ENCODE measurements at regions not wholly inside any gene's neighbourhood (a gene's known extent, or its start where the extent isn't known, plus 50 kb on each side); places are given as distances from the start of the nearest gene placed in this dataset.

DNA sequence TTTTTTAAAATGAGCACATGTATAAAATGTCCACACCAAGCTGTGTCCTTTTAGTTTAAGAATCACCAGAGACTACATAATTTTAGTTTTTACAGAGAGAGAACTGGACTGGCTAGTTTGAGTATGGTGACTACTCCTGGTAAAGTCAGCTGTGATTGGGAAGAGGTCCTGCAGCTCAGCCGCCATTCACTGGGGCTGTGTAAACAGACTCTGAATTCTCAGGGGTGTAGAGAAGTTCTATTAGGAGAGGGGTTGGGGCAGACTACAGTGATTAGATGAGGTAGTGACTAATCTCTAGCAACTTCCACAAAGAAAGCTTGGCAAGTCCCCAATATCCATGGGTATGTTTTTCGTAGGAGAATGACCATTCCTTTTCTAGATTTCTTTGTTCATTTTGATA lies 341.2 kb upstream of the MAP3K7 start:
- no peak for DNase-seq (ENCODE audit: low spot score)

DNA sequence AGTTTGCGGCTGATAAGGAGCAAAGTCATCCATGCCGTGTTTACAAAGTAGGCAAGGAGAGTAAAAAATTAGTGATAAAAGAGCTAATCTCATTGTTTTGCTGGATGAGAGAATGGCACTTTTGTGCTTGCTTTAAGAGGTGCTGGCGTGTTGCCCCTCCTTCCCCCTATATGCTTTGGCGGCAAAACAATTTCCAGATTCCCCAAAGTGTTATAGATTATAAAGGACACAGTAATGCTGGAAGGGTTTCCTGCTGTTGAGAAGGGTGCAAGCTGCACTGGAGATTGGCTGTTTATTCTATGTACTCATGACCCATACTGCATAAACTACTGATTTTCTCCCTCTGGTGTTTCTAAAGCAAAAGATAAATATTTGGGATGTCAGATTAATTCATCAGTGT lies 338.9 kb upstream of the MAP3K7 start:
- DNase-seq (ENCODE audit: low spot score): no peak

DNA sequence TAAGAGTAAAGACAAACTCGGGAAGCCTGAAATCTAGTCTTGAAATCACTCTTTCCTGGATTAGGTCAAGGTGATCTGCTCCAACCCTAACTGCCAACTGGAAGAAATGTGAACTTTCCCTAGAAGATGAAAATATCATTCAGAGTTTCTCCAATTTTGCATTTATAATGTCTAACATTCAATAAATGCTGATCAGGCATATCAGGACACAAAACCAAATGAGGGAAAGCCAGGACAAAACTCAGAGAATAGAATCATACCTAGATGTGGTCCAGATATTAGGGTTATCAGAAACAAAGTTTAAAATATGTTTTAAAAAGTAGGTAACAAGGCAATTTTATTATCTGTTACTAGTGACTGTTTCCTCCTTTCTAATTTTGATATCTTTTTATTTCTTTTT lies 335.5 kb upstream of the MAP3K7 start:
- no peak for DNase-seq (ENCODE audit: low spot score)

DNA sequence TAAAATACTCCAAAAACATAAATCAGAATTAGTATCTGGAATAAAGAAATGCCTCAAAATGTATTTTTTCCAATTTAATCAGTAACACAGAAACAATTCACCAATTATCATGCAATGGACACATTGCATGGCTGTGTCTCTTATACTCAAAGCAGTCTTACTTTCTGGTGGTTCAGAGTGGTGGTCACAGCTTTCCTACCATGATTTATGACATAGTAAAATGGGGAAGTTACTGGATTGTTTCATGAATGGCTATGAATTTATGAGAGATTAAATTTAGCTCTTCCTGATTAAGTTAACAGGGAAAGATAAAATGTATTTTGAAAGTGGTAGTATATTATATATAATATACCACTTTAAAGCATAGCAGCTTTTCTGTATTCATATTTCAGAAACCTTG lies 331.5 kb upstream of the MAP3K7 start:
- DNase-seq (ENCODE audit: low spot score): no peak

DNA sequence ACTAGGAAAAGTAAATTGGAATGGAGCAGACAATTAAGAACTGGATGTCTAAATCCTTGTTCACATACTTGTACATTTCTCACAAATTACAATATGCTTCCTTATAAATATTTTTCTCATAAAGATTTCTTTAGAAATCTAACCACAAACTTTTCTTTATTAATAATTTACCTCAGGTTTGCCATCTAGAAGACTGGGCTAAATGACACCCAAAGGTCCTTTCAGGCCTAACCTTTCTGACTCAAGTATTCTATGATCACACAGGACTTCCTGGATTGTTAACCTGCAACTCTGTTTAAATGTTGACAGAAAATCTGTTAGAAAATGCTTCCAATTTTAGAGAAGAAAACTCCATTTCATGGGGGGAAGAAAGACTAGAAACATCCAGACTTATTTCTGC lies 330.5 kb upstream of the MAP3K7 start:
- DNase-seq (ENCODE audit: low spot score): no peak

DNA sequence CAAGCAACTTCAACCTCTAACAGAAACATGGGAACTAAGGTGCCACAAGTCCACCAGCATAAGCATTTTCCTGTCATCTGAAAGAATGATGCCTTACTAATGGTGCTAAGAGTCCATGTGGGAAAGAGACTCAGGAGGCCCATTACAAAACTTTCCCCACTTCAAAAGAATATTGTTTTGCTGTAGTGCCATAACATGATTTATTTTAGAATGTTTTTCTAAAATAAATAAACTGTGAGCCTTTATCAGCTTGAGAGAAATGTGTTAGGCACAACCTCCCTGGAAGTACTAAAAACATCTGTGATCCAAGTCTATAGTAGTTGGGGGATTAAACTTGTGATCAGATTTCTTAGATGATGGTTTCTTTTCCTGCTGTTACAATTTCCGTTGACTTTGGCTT lies 330.1 kb upstream of the MAP3K7 start:
- no peak for DNase-seq (ENCODE audit: low spot score)

DNA sequence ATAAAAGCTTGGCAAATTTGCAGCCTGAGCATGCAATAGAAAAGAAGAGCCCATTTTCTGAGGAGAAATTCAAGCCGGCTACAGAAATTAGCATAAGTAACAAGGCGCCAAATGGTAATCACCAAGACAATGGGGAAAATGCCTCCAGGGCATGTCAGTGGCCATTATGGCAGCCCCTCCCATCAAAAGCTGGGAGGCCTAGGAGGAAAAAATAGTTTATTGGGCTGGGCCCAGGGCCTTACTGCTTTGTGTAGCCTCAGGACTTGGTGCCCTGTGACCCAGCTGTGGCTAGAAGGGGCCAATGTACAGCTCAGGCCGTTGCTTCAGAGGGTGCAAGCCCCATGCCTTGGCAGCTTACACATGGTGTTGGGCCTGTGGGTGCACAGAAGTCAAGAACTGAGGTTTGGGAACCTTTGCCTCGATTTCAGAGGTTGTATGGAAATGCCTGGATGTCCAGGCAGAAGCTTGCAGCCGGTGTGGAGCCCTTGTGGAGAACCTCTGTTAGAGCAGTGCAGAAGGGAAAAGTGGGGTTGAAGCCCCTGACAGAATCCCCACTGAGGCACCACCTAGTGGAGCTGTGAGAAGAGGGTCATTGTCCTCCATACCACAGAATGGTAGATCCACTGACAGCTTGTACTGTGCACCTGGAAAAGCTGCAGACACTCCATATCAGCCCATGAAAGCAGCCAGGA lies 328.5 kb upstream of the MAP3K7 start:
- no peak for DNase-seq (ENCODE audit: low spot score)

DNA sequence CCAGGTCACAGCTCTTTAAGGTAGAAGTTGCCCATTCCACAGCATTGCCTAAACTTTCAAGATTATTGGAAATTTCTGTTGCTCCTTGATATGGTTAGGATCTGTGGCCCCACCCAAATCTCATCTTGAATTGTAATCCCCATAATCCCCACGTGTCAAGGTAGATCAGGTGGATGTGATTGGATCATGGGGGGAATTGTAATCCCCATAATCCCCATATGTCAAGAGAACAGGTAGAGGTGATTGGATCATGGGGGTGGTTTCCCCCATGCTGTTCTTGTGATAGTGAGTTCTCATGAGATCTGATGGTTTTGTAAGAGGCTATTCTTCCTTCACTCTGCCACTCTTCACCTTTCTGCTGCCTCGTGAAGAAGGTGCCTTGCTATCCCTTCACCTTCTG lies 327.4 kb upstream of the MAP3K7 start:
- DNase-seq (ENCODE audit: low spot score): no peak

DNA sequence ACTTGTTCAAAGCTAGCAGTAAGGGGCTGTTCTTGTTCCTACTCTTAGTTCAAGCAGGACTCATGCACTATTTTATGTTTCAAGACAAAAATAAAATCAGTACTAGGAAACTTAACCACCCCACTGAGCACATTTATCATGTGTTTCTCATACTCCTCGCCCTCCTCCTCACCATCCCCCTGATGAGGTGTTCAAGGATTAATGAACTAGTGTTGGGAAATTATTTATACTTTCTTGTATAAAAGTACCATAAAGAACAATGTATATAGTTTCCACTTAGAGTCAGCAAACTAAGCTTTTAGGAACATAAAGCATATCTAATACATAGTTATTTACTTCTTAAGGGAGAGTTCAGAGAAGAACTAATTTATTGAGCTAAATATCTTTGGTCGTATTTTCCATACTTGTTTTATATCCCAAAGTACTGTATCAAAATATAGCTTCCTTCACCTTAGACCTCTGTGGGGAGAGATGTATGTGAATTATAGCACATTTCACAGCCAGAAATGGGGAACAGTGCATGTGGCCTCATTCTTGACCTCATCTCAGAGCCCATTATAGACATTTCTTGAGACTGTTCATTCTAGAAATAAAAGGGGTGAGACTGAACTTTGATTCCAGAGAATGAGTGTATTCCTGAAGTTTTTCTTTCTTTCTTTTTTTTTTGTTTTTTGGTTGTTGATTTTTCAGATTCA lies 326.5 kb upstream of the MAP3K7 start:
- DNase-seq (ENCODE audit: low spot score): no peak

DNA sequence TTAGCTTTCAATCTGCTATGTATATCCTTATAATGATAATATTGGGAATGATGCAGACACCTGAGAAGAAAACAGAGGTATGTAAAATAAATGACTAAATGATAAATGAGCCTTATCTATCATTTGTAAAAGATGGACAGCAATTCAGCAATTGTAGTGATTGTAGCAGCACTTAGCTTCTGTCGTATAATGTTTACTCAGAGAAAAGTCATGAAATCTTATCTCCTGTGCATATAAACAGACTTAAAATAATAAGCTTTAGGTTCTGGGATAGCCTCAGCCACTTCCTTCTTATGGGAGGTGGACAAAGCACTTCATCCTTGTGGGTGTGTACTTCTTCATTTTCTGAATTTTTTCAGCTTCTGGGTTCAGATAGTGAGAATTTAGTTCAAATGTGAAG lies 324.8 kb upstream of the MAP3K7 start:
- DNase-seq (ENCODE audit: low spot score): no peak

DNA sequence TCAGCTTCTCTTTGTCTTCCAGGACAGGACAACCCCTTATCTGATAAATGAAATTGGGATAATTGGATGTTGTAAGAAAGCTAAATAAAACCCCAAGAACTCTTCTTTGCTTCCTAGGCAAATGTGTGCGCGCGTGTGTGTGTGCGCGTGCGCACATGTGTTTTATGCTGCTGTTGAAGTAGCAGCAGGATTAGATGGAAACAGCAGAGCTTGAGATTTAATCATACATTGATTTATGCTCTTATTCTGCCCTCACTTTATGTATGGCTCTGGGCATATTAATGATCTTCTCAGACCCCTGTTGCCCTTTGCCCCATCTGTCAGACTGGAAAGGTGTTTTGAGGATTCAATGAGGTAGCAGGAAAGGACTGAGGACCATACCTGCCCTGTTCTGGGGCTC lies 324.0 kb upstream of the MAP3K7 start:
- DNase-seq (ENCODE audit: low spot score): no peak

DNA sequence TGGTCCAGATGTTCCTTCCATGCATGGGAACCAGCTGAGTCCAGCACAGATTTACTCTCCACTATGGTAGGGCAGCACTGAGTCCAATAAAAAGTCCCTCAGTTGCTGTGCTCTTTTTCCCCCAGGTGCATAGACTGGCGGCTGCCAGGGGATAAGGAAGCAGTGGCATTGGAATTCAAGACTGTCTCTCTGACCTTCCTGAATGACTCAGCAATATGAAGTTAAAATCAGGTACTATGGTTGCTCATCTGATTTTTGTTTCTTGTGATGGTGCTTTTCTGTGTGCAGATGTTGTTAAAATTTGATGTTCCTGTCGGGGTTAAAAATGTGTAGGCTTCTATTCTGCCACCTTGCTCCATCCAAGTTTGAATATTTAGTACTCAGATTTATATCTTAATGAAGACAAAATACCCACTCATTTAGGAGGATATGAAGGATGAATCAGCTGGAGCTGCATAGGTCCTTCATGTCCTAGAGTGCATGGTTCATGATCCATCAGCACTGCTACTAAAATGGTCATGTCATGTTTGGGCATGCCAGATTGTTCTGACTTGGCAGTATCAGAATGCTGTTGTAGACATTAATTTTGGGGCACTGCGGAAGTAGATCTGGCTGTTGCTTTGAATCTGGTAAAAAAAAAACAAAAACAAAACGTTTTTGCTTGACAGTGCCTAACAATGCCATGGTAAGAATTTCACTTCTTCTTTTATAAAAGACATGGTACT lies 321.2 kb upstream of the MAP3K7 start:
- no peak for DNase-seq (ENCODE audit: low spot score)

DNA sequence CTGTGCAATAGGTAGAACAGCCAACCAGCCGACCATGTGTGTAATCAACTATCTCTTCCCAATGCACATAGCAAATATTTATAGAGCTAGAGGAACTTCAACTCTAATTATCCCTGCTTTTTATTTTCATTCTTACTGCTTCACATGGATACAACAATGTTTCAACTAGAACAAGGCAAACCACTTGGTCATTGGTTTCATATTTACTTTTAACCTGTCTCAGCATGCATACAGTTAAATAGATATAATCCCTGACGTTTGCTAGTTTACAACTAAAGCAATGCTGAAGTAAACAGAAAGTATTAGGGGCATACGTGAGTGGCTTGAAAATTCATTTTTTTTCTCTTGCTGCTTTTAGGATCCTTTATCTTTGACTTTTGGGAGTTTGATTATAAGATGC lies 318.5 kb upstream of the MAP3K7 start:
- DNase-seq (ENCODE audit: low spot score): no peak

DNA sequence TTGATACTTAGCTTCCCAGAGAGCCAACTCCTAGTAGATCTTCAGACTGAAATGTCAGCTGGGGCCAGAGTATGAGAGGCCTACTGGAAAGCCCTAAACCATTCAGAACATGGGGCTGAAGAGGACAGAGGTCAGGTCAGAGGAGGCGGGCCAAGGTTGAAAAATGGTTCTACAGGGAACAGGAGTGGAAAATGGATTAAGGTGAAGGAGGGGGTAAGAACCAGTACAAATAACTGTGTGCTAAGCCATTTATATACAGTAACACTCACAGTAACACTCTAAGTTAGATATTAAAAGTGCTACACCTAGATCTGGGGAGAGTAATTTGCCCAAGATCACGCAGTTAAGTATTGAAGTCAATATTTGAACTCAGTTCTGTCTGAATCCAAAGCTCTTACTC lies 313.2 kb upstream of the MAP3K7 start:
- DNase-seq (ENCODE audit: low spot score): no peak

DNA sequence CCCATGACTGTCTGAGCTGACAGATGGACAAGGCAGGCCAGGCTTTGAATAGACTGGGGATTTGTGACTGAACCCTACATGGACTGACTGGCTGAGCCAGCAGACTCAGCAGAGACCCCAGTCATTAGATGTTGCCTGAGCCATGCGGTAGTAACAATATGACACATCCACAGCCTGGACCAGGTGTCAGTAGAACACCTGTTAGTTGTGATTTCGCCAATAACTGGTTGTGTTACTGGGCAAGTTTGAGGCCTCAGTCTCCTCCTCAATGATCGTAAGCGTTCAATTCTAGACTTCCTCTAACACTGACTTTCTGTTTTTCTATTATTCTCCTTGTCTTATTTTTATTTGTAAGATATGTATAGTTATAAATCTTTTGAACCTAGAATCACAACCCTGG lies 311.9 kb upstream of the MAP3K7 start:
- DNase-seq (ENCODE audit: low spot score): no peak

DNA sequence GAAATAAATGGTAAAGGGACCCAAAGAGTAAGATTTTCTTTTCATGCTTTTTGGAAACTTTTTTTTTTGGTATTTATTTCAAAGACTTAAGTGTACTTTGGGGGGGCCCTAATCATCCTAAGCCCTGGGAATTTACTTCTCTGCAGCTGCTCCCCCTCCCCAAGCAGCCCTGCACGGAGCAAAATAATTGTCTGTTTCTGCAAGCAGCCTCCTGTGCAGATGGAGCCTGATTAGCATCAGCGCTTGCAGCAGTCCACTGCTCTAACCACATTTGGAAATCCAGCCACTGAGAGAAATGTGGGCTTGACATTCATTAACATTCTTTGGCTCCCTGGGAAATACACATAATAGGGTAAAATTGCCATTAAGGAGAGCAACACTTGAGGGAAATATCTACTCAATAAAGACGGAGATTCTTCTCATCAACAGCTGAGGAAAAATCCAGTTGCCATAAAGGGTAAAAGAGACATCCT lies 309.2 kb upstream of the MAP3K7 start:
- no peak for DNase-seq (ENCODE audit: low spot score)

DNA sequence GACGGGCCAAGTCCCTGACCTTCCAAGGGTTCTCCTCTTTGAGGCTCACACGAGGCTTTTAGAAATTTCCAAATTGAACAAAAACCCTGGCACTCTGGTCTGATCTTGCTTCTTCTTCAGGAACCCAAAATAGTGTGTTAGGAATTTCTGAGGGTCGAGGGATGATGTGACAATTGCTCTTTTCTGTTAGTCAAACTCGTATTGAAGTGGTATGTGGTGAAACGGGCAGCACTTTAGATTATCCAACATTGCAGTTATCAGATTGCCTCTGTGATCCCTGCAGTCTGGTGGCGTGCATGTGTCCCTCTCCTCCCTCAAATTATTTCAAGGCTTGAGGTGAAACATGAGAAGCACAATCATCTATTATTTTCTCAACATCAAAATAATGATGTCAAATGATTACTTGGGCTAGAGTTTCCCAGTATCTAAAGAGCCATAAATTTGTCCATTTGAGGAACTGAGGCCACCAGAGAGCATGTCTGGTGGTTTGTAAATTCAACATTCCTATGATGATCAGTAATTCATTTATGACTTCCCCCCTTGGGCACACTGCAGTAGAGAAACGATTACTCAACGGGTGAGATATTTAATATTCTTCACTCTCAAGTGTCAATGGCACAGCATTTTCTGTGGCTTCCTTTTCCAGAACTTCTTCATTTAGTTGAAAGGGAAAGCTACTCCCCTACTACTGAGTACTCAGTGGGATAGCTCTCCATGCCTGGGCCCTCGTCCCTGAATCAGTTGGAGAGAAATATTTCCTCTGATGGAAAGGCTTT lies 308.6 kb upstream of the MAP3K7 start:
- DNase-seq (ENCODE audit: low spot score): no peak

DNA sequence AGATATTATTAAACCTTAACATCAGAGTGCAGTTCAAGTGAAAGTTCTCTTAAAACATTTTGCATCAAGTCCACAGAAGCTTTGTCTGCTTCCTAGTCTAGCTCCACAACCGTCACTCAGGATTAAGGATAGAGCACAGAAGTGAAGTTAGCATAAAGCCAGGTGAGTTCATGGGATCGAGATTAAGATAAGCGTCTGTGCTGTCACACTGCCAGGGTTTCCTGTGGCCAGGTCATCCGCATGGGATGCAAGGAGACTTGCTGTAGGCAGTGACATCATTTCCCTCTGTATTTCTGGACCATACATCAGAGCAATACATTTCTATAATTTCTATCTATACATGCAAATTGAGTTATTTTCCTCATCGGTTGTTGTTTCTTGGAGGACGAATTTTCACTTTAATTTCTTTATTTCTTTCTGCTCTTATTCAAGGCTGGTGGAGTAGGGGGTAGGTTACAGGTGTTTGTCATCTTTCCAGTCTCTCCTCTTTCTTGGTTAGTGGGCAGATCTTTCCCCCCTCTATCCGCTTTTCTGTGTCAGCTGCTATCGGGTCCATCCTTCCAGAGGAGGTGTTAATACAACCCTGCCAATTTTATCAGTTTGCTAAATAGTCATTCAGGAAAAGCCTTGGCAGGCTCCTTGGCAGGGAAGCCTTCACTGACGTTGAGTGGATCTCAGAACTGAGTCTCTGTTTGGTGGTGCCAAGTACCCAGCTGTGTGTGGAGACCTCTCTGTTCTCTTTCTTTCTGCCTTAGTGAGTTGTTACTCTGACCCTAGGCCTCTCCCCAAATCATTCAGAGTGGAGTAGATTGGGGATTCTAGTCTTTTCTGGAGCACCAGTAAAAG lies 307.6 kb upstream of the MAP3K7 start:
- DNase-seq (ENCODE audit: low spot score): no peak

DNA sequence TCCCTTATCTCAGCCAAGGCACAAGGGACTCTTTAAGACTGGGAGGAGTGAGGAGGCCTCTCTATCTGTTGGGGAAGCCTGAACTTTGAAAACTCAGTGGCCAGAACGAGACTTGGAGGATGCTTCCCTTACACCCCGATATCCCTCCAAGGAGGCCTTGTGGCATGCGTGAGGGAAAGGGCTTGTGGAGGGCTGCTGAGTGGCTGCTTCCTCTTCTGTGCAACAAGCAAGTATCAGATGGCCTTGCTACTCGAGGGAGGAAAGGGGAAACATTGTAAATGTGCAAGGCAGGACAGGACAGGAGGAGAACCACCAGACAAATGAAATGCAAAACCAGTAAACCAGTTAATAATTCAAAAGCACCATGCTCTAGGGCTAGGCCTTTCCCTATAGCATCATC lies 306.5 kb upstream of the MAP3K7 start:
- DNase-seq (ENCODE audit: low spot score): no peak

DNA sequence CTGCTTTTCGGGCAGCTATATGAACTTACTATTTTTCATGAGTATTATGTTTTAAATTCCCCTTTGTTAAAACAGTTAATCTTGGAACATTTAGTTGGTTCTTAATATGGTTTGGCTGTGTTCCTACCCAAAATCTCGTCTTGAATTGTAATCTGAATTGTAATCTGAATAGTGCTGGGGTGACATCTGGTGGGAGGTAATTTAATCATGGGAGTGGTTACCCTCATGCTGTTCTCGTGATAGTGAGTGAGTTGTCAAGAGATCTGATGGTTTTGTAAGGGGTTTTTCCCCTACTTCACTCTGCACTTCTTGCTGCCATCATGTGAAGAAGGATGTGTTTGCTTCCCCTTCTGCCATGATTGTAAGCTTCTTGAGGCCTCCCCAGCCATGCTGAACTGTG lies 305.4 kb upstream of the MAP3K7 start:
- DNase-seq (ENCODE audit: low spot score): no peak

DNA sequence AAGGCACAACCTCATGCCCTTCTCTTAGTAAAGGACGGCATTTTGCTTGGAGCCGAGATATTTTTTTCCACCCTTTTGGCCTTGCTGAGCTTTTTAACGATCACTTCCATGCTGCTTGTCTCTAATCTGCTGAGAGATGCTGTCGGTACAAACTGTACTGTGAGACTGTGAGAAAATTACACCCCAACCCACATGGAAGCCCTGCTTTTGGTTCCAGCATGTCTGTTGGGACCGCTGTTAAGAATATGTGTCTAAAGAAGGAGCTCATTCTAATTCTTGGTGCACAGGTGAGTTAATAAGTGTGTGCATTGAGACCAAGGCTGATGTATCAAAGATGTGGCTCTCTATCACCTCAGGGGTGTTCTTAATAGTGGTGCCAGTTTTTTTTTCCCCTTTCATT lies 304.5 kb upstream of the MAP3K7 start:
- no peak for DNase-seq (ENCODE audit: low spot score)
